Ovary (tissue), 3 donors: ENCODE measurements at regions not wholly inside any gene's neighbourhood (a gene's known extent, or its start where the extent isn't known, plus 50 kb on each side); places are given as distances from the start of the nearest gene placed in this dataset.

Experiments
- EP300 ChIP-seq: sonication (generic); formaldehyde crosslinking; IDR thresholded peaks from one replicate; pipeline ENCODE4 v1.6.1; 2017; ENCODE audit warnings: antibody characterized with exemption
- POLR2A ChIP-seq: fragments of 450-650 bp; IDR thresholded peaks from one replicate; pipeline ENCODE4 v1.6.1; 2017; ENCODE audit warnings: antibody characterized with exemption, mild to moderate bottlenecking, moderate library complexity
- TF ChIP-seq, protein P1 (sequence below), 3 donors: fragments of 450-650 bp in 2 of 3; fragments of 200-600 bp in 1 of 3; IDR thresholded peaks; one replicate each; pipeline versions ENCODE4 v1.5.1 to v1.8.0; 2016 to 2022; ENCODE audit warnings: antibody characterized with exemption in 3 of 3, mild to moderate bottlenecking in 1 of 3
- donor health status: DM: no; HTN: no; CAD: no.

- TF ChIP-seq, protein P1, sequence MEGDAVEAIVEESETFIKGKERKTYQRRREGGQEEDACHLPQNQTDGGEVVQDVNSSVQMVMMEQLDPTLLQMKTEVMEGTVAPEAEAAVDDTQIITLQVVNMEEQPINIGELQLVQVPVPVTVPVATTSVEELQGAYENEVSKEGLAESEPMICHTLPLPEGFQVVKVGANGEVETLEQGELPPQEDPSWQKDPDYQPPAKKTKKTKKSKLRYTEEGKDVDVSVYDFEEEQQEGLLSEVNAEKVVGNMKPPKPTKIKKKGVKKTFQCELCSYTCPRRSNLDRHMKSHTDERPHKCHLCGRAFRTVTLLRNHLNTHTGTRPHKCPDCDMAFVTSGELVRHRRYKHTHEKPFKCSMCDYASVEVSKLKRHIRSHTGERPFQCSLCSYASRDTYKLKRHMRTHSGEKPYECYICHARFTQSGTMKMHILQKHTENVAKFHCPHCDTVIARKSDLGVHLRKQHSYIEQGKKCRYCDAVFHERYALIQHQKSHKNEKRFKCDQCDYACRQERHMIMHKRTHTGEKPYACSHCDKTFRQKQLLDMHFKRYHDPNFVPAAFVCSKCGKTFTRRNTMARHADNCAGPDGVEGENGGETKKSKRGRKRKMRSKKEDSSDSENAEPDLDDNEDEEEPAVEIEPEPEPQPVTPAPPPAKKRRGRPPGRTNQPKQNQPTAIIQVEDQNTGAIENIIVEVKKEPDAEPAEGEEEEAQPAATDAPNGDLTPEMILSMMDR (IDR thresholded peaks at IDR 0.05) = no peak
- TF ChIP-seq POLR2A (no peak), EP300 (no peak)
Observed at GRCh38 chr2:177000061-177000714, 212.4 kb upstream of the HNRNPA3 start.
